ENCODE measurements at regions not wholly inside any gene's neighbourhood (a gene's known extent, or its start where the extent isn't known, plus 50 kb on each side); places are given as distances from the start of the nearest gene placed in this dataset.

DNA sequence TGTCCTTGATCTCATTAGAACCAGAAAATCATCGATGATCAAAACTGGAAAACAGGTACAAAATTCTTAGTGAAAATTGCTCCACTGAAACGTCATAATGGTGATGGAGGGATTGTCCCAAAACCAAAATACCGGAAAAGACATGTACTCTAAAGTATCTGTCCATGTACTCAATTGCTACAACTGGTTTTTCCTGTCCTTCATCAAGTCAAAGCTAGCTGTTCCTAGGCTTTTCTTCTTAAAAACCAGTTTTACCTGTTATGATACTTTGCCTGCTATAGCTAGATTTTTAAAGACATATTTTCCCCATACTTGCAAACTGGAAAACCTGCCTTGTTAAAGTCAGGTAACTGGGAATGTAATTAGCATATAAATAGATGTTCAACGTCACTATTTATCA is 50.5 kb upstream of the LRRC1 start:
- no peak for DNase-seq

DNA sequence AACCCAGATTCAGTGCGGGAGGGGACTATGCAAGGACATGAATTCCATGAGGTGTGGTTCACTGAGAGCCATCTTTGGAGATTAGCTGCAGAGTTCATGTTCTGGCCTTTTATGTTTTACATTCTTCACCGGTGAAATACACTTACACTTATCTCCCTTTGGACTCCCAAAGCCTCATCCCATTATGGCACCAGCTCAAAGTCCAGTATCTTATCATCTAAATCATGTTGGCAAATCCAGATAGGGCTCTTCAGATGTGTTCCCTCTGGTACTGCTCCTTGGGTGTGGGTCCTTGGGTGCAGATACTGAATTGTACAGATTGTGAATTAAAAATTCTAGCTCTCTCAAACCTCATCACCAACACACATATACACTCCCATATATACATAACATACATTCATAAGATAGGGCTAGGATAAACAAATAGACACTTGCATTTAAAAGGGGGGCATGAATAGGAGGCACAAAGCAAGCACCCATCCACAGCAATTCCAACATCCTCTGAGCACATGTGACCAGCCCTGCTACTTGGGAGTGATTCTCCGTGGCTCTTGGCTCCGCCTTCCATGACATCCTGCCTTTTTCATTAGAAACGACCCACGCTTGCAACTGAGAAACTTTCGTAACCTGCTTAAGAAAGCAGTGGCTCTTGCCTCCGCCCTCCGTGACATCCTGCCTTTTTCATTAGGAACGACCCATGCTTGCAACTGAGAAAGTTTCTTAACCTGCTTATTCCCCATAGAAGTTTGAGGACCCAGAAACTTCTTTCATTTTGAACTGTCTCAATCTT is 53.6 kb upstream of the LRRC1 start:
- no peak for DNase-seq

DNA sequence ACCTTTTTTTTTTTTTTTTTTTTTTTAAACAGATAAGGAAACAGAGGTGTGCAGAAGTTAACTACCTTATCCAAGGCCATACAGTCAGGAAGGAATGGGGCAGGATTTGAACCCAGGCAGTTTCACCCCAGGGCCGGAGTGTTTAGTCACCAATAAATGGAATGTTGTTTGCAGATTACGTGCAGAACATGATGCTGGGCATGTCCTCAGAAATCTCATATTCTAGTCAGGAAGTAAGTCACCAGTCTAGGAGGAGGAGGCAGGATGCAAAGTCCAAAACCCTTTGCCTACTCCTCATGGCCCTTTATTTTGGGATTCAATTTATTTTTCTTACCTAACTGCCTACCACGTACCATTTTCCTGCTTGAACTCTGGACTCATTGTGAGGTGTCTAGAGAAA is 57.1 kb upstream of the LRRC1 start:
- DNase-seq, result no peak

DNA sequence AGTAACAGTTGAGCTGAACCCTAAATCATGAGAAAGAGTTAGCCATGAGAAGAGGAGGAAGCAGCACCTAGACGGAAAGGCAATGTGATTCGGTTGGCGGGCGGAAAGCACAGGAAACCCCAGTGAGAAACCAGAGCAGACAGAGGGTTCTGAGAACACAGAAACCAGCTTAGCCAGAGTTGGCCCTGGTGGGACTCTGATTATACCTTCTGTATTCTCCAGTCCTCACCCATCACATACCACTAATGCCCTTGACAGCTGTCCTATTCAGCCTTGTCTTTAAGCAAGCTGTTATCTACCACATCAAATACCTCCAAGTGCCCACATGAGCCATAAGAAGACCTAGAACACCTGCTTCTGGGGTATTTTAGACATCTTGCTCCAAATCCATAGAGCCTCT is 58.9 kb upstream of the LRRC1 start:
- DNase-seq, result no peak

DNA sequence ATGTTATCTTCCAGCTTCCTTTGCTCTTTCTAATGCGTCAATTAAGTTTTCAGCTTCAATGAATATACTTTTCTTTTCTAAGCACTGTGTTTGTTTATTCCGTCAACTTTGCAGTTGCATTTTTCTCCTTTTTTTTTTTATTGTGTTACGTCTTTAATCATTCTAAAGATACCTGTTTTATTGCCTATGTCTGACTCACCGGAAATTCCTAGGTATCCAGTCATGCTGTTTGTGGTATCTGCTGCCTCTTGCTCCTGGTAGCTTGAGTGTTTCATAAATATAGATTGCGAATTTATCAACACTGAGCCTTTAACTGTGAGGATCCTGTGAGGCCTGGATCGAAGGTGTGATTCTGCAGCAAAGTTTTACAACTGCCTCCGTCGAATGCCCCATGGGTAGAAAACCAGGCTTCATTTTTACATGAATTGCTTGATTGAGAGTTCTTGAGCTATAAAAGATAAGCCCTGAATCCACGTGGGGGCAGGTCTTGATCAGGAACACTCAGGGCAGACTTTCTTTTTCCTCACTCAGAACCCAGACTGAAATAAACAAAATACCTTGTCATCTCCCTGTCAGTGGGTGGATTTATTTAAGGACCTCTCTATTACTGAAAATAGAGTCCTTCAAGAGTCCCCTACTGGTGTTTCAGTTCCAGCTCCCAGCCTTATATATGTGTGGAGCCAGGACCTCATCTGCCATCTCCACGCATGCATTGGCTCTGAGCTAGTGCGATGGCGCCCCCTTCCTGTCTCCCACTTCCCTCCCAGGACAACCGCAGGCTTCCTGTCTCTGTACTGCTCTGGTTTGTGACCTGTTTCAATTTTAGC is 60.1 kb upstream of the LRRC1 start:
- no peak for DNase-seq

DNA sequence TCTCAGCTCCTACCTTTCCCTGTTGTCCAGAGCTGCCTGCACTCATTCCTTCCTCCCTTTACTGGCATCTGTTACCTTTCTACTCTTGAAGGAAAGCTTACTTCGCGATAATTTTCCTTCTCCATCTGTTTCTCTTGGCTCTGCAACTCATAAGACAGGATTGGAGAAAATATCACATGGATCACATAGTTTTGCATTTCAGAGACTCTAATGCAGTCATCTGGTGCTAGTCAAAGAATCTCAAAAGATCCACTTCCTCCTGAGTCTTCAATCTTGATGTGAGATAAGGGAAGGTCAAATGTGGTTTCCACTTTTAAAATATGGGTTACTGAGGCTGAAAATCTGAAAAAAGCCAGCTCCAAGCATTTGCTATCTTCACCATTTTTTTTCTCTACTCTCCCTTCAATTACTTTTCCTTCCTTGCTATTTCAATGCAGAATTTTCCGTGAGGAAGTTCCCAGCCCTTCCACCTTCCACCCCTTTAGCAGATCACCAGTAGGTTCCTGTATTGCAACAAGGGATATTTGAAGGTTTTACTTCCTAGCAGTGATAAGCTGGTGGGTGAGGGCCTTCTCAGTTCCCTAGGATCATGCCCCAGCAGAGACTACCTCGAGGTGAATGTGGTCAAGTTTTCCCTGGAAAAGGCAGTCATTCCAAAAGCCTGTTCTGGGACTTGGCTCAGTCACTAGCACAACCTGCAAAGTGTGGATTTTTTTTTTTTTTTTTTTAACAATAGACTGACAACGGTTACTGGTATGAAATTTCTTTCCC is 62.8 kb upstream of the LRRC1 start:
- DNase-seq, result no peak

DNA sequence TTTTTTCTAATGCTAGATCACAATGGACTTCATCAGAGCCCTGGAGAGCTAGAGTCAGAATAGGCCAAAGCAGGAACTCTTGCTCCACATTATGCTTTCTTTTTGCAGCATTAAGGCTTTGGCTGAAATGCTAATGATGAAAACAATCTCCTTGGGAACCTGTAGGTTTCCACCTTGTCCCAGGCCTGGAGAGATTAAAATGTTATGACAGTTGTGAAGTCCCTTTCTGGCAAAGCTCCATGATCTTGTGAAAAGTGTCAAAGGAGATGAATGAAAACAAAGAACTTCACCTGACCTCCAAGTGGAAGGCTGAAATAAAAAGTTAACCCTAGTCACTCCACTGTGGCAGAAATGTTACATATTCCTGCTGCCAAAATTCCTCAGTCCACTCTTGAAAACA is 64.0 kb upstream of the LRRC1 start:
- no peak for DNase-seq

DNA sequence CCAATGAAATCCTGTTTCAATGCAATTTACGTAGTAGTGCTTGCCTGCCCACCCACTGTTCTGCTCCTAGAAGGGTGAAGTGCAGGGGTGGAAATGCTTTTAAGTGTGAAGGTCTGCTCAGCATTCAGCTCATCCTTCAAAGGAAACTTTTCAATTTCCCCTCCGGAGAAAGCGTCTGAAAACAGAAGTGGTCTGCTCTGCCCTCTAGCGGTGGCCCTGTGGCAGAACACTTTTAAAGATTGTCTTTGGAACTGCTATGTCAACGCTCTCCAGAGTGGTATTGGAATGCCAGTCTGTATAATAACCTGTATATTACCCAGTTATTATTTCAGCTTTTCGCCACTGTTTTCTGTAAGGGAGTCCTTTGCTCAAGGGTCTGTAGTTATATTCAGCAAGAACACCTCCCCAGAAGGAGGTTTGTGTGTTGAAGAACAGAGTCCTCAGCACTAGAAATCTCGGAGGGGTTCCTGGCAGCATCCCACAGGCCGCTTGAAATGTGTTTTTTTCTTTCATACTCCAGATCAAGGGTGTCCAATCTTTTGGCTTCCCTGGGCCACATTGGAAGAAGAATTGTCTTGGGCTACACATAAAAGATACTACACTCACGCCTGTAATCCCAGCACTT is 63.1 kb upstream of the KLHL31 start:
- peak; percentile 39 for DNase-seq

DNA sequence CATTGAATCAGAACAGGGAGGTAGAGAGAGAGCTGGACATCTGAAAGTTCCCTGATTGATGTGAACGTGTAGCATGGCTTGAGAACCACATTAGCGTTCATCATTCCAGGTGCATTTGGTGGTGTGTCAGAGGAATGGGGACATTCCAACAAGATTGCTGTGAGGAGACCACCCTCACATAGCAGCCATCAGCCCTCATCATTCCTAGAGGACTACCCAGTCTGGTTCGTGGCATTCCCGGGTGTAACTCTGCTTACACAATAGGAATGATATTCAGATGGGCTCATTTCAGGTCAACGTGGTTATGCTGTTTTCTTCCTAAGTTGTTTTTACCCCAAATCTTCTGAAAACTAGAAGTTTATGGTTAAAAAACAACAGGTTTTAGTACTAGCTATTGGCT is 62.2 kb upstream of the KLHL31 start:
- no peak for DNase-seq

DNA sequence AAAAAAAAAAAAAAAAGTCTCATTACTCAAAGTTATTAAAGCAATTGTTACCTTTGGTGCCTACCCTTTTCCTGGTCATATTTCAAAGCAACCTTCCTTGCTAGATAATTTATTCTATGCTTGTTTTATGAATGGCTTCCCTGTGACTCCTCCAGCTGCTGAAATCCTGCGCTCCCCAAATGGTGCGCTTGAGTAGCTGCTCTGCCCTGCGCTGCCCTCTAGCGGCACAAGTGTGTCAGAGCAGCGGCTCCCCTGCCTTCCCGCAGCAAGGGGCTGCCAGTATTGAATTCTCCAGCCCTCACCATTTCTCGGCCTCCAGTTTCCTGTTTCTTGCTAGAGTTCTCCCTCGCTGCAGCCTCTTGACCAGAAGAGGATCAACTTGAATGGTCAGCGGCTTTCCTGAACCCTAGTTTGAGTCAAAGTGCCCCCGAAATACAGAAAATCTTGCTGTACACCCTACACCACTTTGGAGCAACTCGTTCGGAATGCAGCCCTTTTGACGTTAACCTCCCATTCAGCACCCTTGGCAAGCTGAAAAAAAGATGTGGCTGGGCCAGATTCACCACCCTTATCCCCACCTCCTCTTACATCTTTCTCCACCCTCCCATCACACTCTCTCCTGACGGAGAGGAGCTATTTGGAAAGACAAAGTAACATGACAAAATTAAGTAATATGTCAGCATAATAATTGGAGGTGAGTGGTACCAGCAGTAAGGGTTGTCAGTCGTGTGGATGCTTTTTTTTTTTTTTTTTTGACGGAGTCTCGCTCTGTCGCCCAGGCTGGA is 60.4 kb upstream of the KLHL31 start:
- DNase-seq, result peak; percentile 72

DNA sequence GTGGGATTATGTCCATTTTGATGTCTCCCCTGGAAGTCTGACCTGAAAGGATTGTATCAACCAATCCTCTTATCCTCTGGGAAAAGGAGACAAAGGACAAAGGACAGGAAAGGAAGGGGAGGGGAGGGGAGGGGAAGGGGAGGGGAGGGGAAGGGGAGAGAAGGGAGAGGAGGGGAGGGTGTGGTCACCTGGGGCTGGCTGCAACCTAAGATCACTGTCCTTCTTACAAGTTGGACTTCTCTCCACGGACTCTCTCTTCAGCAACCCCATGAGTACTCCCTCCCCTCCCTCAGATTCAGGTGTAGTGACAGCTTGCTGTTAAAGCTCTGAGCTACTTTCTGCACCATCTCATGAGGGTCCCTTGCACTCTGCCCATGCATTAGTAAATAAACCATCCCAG is 58.9 kb upstream of the KLHL31 start:
- no peak for DNase-seq

DNA sequence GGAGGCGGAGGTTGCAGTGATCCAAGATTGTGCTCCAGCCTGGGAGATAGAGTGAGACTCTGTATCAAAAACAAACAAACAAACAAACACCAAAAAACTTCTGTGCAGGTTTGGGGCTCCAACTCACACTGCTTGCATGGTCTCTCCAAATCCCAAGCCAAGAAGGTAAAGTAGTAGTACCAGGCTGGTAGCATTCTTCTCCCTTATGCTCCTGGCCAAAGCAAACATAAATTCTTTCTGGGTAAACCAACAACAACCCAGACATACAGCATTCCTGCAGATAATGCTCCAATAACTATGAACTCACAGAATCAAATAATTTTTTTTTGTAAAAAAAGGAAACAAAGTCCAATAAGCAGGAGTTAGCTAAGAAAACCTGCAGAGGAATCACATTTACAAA is 57.8 kb upstream of the KLHL31 start:
- DNase-seq, result no peak

DNA sequence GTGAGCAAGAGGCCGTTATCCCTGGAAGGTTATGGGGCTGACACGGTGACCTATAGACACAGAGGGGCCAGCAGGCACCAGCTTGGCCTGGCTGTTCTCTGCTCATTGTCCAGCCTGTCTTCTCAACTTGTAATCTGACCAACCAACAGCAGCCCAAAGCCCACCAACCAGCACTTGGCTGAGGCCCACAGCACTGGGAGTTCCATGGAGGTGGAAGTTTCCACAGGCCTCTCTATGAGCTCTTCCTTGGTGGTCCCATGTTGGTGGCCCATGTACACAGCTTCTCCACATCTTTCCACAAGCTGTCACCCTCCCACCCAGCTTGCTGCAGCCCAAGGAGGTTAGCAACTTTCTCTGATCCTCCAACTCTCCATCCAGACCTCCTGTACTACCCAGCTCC is 56.2 kb upstream of the KLHL31 start:
- DNase-seq, result no peak

DNA sequence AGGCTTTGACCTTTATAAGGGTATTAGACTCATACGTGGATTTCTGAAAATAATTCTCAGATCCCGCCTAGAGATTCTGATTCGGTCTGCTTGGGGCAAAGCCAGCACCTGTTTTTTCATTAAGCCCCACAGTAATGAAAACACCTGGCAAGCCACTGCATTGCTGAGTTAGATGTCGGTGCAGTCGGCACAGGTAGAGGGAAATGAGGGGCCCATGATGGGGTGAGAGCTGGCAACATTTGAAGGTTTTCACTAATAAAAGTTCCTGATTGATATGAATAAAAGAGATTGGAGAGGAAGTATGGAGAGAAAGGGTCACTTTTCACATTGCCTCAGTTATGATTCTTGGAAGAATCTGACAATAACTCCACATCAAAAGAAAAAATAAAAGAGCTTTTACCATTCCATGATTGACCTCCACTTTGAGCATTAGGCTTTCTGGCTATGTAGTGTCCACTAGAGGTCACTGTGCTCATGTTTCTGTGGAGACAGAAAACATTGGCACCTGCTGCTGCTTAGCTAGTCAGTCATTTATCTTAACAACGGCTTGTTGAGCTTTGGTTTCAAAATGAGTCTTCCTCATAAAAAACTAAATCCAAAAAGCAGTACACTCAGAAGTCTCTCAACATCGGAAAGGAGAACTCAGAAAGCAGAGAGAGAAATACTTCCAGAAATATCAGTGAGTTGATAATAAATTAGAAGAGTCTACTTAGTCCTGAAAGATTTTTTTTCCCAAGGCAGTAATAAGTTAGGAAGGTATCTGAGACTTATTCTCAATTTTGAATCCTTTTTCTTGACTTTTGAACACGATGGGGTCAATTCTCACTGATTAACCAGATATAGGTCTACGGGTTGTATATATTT is 53.3 kb upstream of the KLHL31 start:
- DNase-seq, result peak; percentile 76

DNA sequence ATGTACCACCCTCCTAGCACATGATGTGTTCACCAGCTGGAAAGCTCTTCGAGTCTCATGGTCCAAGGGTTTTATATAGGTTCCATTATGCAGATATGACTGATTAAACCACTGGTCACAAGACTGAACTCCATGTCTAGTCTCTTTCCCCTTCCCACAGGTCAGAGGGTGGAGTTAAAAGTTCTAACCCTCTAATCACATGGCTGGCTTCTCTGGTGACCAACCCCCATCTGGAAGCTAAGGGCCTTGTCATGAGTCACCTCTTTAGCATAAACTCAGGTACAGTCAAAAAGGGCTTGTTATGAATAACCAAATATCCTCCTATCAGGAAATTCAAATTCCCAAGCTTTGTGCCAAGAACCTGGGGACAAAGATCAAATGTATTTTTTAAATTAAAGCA is 52.0 kb upstream of the KLHL31 start:
- DNase-seq, result no peak

DNA sequence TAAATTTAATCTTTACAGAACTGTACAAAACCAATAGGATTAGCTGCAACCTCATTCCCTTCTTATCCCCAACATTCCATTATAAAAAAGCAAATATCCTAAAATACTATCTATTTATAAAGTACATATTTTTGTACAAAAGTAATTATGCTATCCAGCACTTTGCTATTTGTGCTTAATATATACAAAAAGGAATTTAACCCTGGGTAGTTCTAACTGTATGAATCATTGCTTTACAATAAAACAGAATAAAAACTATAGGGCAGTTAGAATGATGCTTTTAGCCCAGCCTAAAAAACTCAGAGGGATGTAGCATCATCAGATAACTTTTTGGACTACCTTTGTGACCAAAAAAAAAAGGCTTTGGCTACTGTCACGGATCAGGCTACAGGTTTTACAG is 49.9 kb upstream of the KLHL31 start:
- no peak for DNase-seq
